ENCODE measurements at regions not wholly inside any gene's neighbourhood (a gene's known extent, or its start where the extent isn't known, plus 50 kb on each side); places are given as distances from the start of the nearest gene placed in this dataset.
"Not testable (repeated sequence)": the region's sequence is repeated elsewhere in the genome, so short reads cannot be mapped to it uniquely, and the experiment has no call there.

DNA sequence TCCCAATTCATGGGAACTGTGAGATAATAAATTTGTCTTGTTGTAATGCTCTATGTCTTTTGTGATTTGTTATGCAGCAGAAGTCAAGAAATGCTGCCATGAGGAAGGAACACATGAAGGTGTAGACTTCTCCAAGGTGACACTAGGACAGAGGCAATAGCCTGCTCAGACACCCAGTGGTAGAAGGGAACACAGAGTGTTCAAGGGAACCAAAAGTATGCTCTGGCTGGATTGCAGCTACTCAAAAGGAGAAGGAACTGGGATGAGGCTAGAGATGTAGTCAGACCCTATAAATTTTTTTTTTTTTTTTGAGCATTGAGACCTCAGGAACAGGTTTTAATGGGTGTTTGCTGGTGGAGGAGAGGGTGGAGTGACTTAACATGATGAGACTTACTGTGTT lies 232.5 kb downstream of the PARP8 start:
- H3K4me3 ChIP-seq (ENCODE audit: low read length) = no peak overlapping the region
- H3K36me3 ChIP-seq (ENCODE audit: control insufficient read depth, insufficient read depth, low read length) = no peaks in the 10 kb centered on the region
- no peaks in the 10 kb centered on the region for H3K27me3 ChIP-seq (ENCODE audit: control insufficient read depth, insufficient read depth, low read length)
- DNase-seq = no peak
- no peak overlapping the region for H3K27ac ChIP-seq (ENCODE audit: low read length)
- no peaks in the 10 kb centered on the region for H3K4me1 ChIP-seq (ENCODE audit: control insufficient read depth, insufficient read depth, low read length)
- H3K9me3 ChIP-seq (ENCODE audit: control insufficient read depth, low read depth, low read length) = no peaks in the 10 kb centered on the region

DNA sequence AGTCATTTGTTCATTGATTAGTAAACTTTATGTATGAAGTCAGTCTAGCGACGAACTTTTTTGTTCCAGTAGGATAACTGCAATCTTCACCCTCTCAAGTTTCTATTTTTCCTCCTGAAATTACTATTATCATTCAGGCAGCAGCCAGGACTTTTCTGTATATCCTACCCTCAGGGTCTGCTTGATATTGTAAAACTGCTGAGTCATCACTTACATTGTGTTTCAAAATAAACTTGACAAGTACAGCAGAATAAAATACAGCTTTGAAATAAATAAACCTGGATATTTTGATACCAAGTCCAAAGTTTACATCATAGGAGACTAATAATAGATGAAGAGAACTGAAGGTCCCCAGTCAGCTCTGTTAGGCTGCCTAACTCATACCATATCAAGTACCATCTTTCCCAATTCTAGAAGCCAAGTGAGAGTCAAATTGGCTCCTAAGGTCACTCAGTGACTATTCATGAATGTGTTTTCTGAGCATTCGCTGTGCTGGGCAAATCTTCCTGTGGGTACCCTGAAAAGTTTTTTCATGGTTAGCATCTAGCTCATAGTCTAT lies 234.6 kb downstream of the PARP8 start:
- no peak for DNase-seq
- H3K36me3 ChIP-seq (ENCODE audit: control insufficient read depth, insufficient read depth, low read length) = no peaks in the 10 kb centered on the region
- H3K9me3 ChIP-seq (ENCODE audit: control insufficient read depth, low read depth, low read length) = no peaks in the 10 kb centered on the region
- H3K4me1 ChIP-seq (ENCODE audit: control insufficient read depth, insufficient read depth, low read length) = no peaks in the 10 kb centered on the region
- WGBS (ENCODE audit: insufficient coverage, low lambda C conversion rate) = 79% methylated on average over 2 of the region's 3 CpGs
- no peaks in the 10 kb centered on the region for H3K27me3 ChIP-seq (ENCODE audit: control insufficient read depth, insufficient read depth, low read length)
- H3K27ac ChIP-seq (ENCODE audit: low read length) = no peak overlapping the region
- no peak overlapping the region for H3K4me3 ChIP-seq (ENCODE audit: low read length)

DNA sequence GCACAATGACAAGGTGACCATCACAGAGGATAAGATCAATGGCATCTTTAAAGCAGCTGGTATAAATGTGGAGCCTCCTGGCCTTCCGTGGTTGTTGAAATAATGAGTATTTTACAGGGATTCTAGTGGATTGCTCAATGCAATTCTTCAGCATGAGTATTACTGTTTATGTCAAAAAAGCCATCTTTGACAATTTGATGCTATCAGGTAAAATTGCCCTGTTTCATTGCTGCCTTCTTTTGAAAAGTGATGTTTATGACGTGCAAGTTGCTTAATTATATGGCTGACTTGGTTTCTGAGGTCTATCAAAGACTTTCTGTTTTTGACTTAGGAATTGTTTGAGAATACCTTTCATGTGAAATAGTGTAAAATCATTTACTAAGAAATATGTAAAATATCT lies 237.2 kb downstream of the PARP8 start:
- WGBS (ENCODE audit: insufficient coverage, low lambda C conversion rate) = no CpG with 5 or more reads among the region's 2 CpGs
- Histone ChIP-seq H3K4me1 (ENCODE audit: control insufficient read depth, insufficient read depth, low read length) (no peaks in the 10 kb centered on the region), H3K27ac (ENCODE audit: low read length) (no peak overlapping the region), H3K9me3 (ENCODE audit: control insufficient read depth, low read depth, low read length) (no peaks in the 10 kb centered on the region), H3K36me3 (ENCODE audit: control insufficient read depth, insufficient read depth, low read length) (no peaks in the 10 kb centered on the region), H3K4me3 (ENCODE audit: low read length) (no peak overlapping the region), H3K27me3 (ENCODE audit: control insufficient read depth, insufficient read depth, low read length) (no peaks in the 10 kb centered on the region)
- no peak for DNase-seq

DNA sequence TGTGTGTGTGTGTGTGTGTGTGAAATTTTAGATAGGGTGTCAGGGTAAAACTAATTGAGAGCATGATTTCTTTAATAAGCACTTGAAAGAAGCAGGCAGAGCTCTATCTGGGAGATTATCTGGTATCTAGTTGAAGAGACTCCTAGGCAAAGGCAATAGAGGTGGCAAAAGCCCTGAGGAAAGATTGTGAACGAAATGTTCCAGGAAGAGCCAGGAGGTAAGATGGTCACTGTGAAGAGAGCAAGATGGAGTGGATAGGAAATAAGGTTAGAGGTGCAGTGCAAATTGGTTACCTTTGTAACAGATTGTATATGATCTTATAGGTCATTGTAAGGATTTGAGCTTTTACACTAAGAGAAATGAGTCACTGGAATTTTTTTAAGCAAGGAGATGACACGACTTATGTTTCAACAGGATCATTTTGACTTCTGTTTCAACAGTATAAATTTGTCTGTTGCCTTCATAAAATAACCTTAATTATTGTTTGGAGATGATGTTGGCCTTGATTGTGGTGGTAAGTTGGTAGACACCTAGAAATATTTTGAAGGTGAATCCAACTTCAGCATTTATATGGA lies 239.6 kb downstream of the PARP8 start:
- Histone ChIP-seq H3K4me1 (ENCODE audit: control insufficient read depth, insufficient read depth, low read length) (no peaks in the 10 kb centered on the region), H3K27me3 (ENCODE audit: control insufficient read depth, insufficient read depth, low read length) (no peaks in the 10 kb centered on the region), H3K4me3 (ENCODE audit: low read length) (no peak overlapping the region), H3K36me3 (ENCODE audit: control insufficient read depth, insufficient read depth, low read length) (no peaks in the 10 kb centered on the region), H3K27ac (ENCODE audit: low read length) (no peak overlapping the region), H3K9me3 (ENCODE audit: control insufficient read depth, low read depth, low read length) (no peaks in the 10 kb centered on the region)
- no peak for DNase-seq
- 53% methylated on average over 2 of the region's 2 CpGs for whole genome bisulfite sequencing (ENCODE audit: insufficient coverage, low lambda C conversion rate)

DNA sequence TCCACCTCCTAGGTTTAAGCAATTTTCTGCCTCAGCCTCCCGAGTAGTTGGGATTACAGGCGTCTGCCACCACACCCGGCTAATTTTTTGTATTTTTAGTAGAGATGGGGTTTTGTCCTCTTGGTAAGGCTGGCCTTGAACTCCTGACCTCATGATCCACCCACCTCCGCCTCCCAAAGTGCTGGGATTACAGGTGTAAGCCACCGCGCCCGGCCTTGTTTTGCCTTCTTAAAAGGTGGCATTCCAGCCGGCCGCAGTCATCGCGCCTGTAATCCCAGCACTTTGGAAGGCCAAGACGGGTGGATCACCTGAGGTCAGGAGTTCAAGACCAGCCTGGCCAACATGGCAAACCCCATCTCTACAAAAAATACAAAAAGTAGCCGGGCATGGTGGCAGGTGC lies 253.7 kb downstream of the PARP8 start:
- H3K4me3 ChIP-seq (ENCODE audit: low read length); H3K27me3 ChIP-seq (ENCODE audit: control insufficient read depth, insufficient read depth, low read length): not testable (repeated sequence)
- WGBS (ENCODE audit: insufficient coverage, low lambda C conversion rate) = 100% methylated on average over 1 of the region's 13 CpGs

DNA sequence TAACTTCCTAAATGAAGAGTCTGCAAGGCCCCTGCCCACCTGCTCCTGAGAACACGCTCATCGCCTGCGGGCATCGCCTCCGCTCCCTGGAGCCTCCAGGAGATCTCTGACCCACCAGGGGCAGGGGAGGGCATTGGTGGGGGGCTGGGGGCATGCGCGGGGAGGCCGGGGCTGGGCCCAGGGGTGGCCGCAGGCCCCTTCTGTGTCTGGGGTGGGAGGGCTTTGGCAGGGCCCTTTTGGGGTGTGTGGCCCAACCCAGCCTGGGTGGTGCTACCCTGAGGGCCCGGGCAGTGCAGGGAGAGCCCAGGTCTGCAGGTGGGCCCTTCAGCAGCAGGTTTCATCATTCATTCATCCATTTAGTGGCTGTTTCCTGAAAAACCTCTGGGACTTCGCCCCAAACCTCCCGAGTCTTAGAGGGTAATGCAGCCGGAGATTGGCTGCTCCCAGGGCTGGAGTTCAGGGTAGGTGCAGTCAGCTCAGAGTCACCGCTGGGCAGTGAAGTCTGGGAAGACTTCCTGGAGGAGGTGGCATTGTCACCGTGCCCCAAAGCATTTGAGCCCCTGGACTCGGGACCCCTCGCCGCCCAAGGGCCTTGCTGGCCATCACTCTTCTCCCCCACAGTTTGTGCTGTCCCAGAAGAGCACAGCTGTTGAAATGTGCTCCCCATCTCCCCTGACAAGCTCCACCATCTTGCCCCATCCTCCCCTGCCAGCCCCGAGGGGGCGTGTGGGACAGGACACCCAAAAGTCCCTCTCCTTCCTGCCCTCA lies 255.1 kb downstream of the PARP8 start:
- H3K9me3 ChIP-seq (ENCODE audit: control insufficient read depth, low read depth, low read length) = peaks cover 22% of the 10 kb centered on the region
- H3K27ac ChIP-seq (ENCODE audit: low read length) = no peak overlapping the region
- H3K4me3 ChIP-seq (ENCODE audit: low read length) = no peak overlapping the region
- no peaks in the 10 kb centered on the region for H3K27me3 ChIP-seq (ENCODE audit: control insufficient read depth, insufficient read depth, low read length)
- no peaks in the 10 kb centered on the region for H3K36me3 ChIP-seq (ENCODE audit: control insufficient read depth, insufficient read depth, low read length)
- DNase-seq = no peak
- WGBS (ENCODE audit: insufficient coverage, low lambda C conversion rate) = no CpG with 5 or more reads among the region's 20 CpGs
- H3K4me1 ChIP-seq (ENCODE audit: control insufficient read depth, insufficient read depth, low read length) = no peaks in the 10 kb centered on the region

More for the DNA sequence above, 253.7 kb downstream of the PARP8 start:
- H3K36me3 ChIP-seq (ENCODE audit: control insufficient read depth, insufficient read depth, low read length); DNase-seq; H3K27ac ChIP-seq (ENCODE audit: low read length); H3K4me1 ChIP-seq (ENCODE audit: control insufficient read depth, insufficient read depth, low read length): not testable (repeated sequence)
- peaks cover 22% of the 10 kb centered on the region for H3K9me3 ChIP-seq (ENCODE audit: control insufficient read depth, low read depth, low read length)

DNA sequence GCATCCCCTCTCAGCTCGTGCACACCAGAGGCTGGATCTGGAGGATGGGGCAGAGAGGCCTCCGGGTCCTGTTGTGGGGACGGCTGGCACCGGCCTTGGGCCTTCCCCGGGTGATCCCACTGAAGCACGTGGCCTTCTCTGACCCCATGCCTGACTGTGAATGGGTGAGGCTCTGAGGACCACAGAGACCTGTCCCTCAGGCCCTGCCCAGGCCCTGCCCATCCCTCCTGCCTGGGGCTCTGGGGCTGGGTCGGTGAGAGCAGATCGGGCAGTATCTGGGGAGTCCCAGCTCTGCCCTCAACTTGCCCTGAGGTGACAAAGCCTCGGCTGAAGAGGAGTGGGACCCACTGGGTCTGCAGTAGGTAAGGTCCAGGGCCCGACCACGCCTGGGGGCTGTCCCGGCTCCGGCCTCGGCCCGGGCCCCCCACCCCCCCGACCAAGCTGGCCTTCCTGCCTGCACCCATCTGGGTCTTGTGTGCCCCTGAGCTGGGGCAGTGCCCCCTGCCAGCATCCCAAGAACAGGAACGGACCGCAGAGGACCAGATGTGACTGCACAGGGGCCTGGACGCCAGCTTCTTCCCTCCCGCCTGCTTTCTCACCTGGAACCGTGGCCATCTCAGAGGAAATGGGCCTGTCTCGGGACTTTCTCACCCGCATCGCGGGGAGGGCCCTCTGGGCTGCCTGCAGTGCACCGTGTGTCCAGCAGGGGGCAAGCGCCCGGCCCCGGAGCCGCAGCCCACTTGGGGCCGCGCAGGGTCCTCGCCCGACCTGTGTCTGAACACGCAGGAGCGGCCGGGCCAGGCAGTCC lies 255.9 kb downstream of the PARP8 start:
- WGBS (ENCODE audit: insufficient coverage, low lambda C conversion rate) = no CpG with 5 or more reads among the region's 37 CpGs
- H3K4me3 ChIP-seq (ENCODE audit: low read length); H3K4me1 ChIP-seq (ENCODE audit: control insufficient read depth, insufficient read depth, low read length); H3K27me3 ChIP-seq (ENCODE audit: control insufficient read depth, insufficient read depth, low read length); DNase-seq; H3K36me3 ChIP-seq (ENCODE audit: control insufficient read depth, insufficient read depth, low read length); H3K27ac ChIP-seq (ENCODE audit: low read length): not testable (repeated sequence)
- H3K9me3 ChIP-seq (ENCODE audit: control insufficient read depth, low read depth, low read length) = peaks cover 22% of the 10 kb centered on the region

DNA sequence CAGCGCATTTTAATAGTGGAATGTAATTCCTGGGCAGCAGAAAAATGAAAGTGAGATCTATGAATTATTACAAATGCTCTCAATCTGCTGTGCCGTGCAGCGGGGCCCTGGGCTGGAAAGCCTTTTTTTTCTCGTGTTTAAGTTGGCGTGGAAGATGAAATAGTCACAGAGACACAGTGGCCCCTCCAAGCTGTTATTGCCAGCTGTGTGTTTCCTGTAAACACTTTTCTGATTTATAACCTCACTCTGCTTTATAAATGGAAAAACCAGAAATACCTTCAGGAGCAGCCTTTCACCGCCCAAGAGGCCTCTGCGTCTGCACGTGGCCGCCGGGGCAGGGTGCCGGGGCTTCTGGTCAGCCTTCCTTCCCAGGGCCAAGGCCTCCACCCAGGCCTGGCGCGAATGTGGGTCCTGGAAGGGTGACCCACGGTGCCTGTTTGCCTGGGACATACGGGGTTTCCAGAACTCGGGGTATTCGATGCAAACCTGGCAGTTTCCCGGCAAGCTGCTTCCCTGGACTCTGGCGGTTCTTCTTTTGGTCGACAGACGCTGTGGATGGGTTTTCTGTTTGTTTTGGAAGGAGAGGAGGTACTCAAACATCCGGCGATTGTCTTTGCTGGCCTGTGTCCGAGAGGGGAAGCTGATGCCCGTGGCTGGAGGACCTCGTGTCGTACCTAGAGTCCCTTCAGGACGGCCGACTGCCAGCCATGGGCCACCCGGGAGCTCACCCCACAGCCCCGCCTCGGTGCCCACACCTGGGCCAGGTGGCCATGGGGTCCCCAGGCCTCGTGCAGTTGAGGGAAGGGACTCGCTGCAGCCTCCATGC lies 256.7 kb downstream of the PARP8 start:
- DNase-seq = no peak
- no peaks in the 10 kb centered on the region for H3K27me3 ChIP-seq (ENCODE audit: control insufficient read depth, insufficient read depth, low read length)
- H3K4me3 ChIP-seq (ENCODE audit: low read length) = no peak overlapping the region
- no peak overlapping the region for H3K27ac ChIP-seq (ENCODE audit: low read length)
- 80% methylated on average over 1 of the region's 34 CpGs for WGBS (ENCODE audit: insufficient coverage, low lambda C conversion rate)
- no peaks in the 10 kb centered on the region for H3K4me1 ChIP-seq (ENCODE audit: control insufficient read depth, insufficient read depth, low read length)
- no peaks in the 10 kb centered on the region for H3K36me3 ChIP-seq (ENCODE audit: control insufficient read depth, insufficient read depth, low read length)
- peaks cover 22% of the 10 kb centered on the region for H3K9me3 ChIP-seq (ENCODE audit: control insufficient read depth, low read depth, low read length)

DNA sequence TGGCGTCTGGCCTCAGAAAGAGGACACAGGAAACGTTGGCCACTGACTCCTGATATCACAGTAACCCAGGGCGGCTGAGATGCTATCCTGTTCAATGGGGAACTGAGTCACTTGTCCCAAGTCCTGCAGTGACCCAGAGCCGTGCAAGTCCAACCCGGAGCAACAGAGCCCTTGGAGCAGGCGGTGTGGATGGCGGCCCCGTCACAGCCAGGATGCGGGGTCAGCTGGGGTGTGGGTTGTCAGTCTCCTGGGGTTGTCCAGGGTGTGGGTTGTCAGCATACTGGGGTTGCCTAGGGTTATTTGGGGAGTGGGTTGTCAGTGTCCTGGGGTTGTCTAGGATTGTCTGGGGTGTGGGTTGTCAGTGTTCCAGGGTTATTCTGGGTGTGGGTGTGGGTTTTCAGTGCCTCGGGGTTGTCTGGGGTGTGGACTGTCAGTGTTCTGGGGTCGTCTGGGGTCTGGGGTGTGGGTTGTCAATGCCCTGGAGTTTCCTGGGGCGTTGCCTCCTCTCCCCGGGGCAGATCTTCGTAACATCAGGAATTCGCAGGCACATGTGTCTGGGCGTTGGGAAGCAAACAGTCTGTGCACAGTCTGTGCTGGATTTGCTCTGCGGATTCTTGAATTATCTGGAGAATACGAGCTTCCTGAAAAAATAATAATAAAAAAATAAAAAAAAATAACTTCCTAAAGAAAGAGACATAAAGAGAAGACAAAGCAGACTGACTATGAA lies 257.5 kb downstream of the PARP8 start:
- no CpG with 5 or more reads among the region's 18 CpGs for WGBS (ENCODE audit: insufficient coverage, low lambda C conversion rate)
- Histone ChIP-seq H3K27ac (ENCODE audit: low read length) (no peak overlapping the region), H3K9me3 (ENCODE audit: control insufficient read depth, low read depth, low read length) (peaks cover 22% of the 10 kb centered on the region), H3K4me3 (ENCODE audit: low read length) (no peak overlapping the region), H3K36me3 (ENCODE audit: control insufficient read depth, insufficient read depth, low read length) (no peaks in the 10 kb centered on the region), H3K27me3 (ENCODE audit: control insufficient read depth, insufficient read depth, low read length) (no peaks in the 10 kb centered on the region), H3K4me1 (ENCODE audit: control insufficient read depth, insufficient read depth, low read length) (no peaks in the 10 kb centered on the region)
- no peak for DNase-seq

Measured in large intestine (tissue), 3 donors.